ENCODE measurements at regions not wholly inside any gene's neighbourhood (a gene's known extent, or its start where the extent isn't known, plus 50 kb on each side); places are given as distances from the start of the nearest gene placed in this dataset.
A peak's percentile ranks its signal among the peaks of the same experiment; 100 is the strongest.

- Mint-ChIP-seq H3K27ac (no peak overlapping the region), H3K4me3 (peak overlapping the region; percentile 46), H3K4me1 (peaks cover 28% of the 10 kb centered on the region), H3K9me3 (ENCODE audit: insufficient read depth) (peaks cover 7% of the 10 kb centered on the region), H3K27me3 (no peaks in the 10 kb centered on the region)
- peak overlapping the region; percentile 12 for H3K4me2 ChIP-seq (replicated peaks; ENCODE audit: low read depth, low read length, poor library complexity, severe bottlenecking)
- peaks cover 12 to 32% (median 19%) of the 10 kb centered on the region in 3 donors for H3K9me3 ChIP-seq (ENCODE audit: control extremely low read depth in 1 of 3, control insufficient read depth in 2 of 3, insufficient read depth in 1 of 3, low read length in 2 of 3)
- no peaks in the 10 kb centered on the region for H3K79me2 ChIP-seq (ENCODE audit: control insufficient read depth, insufficient read depth, low read length)
- no peaks in the 10 kb centered on the region for H4K20me1 ChIP-seq (ENCODE audit: control insufficient read depth, insufficient read depth, low read length, poor library complexity, severe bottlenecking)
- H3K27me3 ChIP-seq (replicated peaks in 1 of 4; ENCODE audit: control extremely low read depth in 1 of 4, control insufficient read depth in 3 of 4, insufficient read depth in 4 of 4, low read length in 3 of 4): no peaks in the 10 kb centered on the region
- H3K4me1 ChIP-seq (ENCODE audit: control insufficient read depth in 2 of 2, insufficient read depth in 2 of 2, low read length in 2 of 2): peaks cover 17 to 22% of the 10 kb centered on the region in 2 donors
- WGBS (ENCODE audit: insufficient coverage): 80% methylated on average over 1 of the region's 3 CpGs
- peak; percentile 23 for DNase-seq
- ChIA-PET POLR2A (no interaction called here), CTCF (no interaction called here)
- intact Hi-C loops (cut with micrococcal nuclease): no loop called here
- ATAC-seq (ENCODE audit: low read depth): peak; percentile 24
- no peaks in the 10 kb centered on the region for H3K36me3 ChIP-seq (replicated peaks in 1 of 2; ENCODE audit: control extremely low read depth in 1 of 2, control insufficient read depth in 1 of 2, extremely low read depth in 1 of 2, insufficient read depth in 2 of 2, low read length in 1 of 2)
- no peak overlapping the region for H3K27ac ChIP-seq (ENCODE audit: low read length in 2 of 2)
- no peak for TF ChIP-seq EZH2 (IDR thresholded peaks at IDR 0.05; ENCODE audit: borderline replicate concordance, insufficient read depth, low read depth, low read length, poor library complexity, severe bottlenecking)
- no peak for TF ChIP-seq CTCF (IDR thresholded peaks at IDR 0.05)
- H3K9ac ChIP-seq (ENCODE audit: low read length): no peak overlapping the region
- H3K4me3 ChIP-seq (ENCODE audit: control extremely low read depth in 1 of 5, extremely low read depth in 1 of 5, insufficient read depth in 1 of 5, low read depth in 2 of 5, low read length in 4 of 5): no peak overlapping the region
- peak overlapping the region; percentile 39 for H2AFZ ChIP-seq (ENCODE audit: insufficient read depth, low read depth, low read length, poor library complexity, severe bottlenecking)
Observed at GRCh38 chr6:88494401-88495140, 328.4 kb upstream of the CNR1 start.

GRCh38 chr6:88493717-88494116, 327.6 kb upstream of the CNR1 start:
- Mint-ChIP-seq H3K9me3 (ENCODE audit: insufficient read depth) (peaks cover 7% of the 10 kb centered on the region), H3K27me3 (no peaks in the 10 kb centered on the region), H3K27ac (no peak overlapping the region), H3K4me1 (peaks cover 25% of the 10 kb centered on the region), H3K4me3 (no peak overlapping the region)
- Histone ChIP-seq H3K4me1 (ENCODE audit: control insufficient read depth in 2 of 2, insufficient read depth in 2 of 2, low read length in 2 of 2) (peaks cover 17 to 20% of the 10 kb centered on the region in 2 donors), H3K4me2 (replicated peaks; ENCODE audit: low read depth, low read length, poor library complexity, severe bottlenecking) (peak overlapping the region; percentile 12), H3K9ac (ENCODE audit: low read length) (no peak overlapping the region), H3K4me3 (ENCODE audit: control extremely low read depth in 1 of 5, extremely low read depth in 1 of 5, insufficient read depth in 1 of 5, low read depth in 2 of 5, low read length in 4 of 5) (no peak overlapping the region), H3K27me3 (replicated peaks in 1 of 4; ENCODE audit: control extremely low read depth in 1 of 4, control insufficient read depth in 3 of 4, insufficient read depth in 4 of 4, low read length in 3 of 4) (no peaks in the 10 kb centered on the region), H3K79me2 (ENCODE audit: control insufficient read depth, insufficient read depth, low read length) (no peaks in the 10 kb centered on the region), H3K36me3 (replicated peaks in 1 of 2; ENCODE audit: control extremely low read depth in 1 of 2, control insufficient read depth in 1 of 2, extremely low read depth in 1 of 2, insufficient read depth in 2 of 2, low read length in 1 of 2) (no peaks in the 10 kb centered on the region), H4K20me1 (ENCODE audit: control insufficient read depth, insufficient read depth, low read length, poor library complexity, severe bottlenecking) (no peaks in the 10 kb centered on the region), H3K27ac (ENCODE audit: low read length in 2 of 2) (no peak overlapping the region), H2AFZ (ENCODE audit: insufficient read depth, low read depth, low read length, poor library complexity, severe bottlenecking) (no peak overlapping the region), H3K9me3 (ENCODE audit: control extremely low read depth in 1 of 3, control insufficient read depth in 2 of 3, insufficient read depth in 1 of 3, low read length in 2 of 3) (peaks cover 7 to 25% (median 19%) of the 10 kb centered on the region in 3 donors)
- no CpG with 5 or more reads among the region's 2 CpGs for WGBS (ENCODE audit: insufficient coverage)
- CTCF ChIA-PET: interaction anchor here (1.7 kb wide), 1 partner anchor 287 kb away, joined by 4 read pairs; no protein-coding TSS in a partner anchor
- TF ChIP-seq EZH2 (IDR thresholded peaks at IDR 0.05; ENCODE audit: borderline replicate concordance, insufficient read depth, low read depth, low read length, poor library complexity, severe bottlenecking): no peak
- TF ChIP-seq CTCF (IDR thresholded peaks at IDR 0.05): no peak
- POLR2A ChIA-PET: no interaction called here
- DNase-seq (peak; percentile 24), ATAC-seq (ENCODE audit: low read depth) (no peak)
- intact Hi-C loops (cut with micrococcal nuclease): no loop called here

All from B cell (primary cell).